SKM-1 treated with dmso at 0.1 percent for 144 hours (cell line): ENCODE measurements at regions not wholly inside any gene's neighbourhood (a gene's known extent, or its start where the extent isn't known, plus 50 kb on each side); places are given as distances from the start of the nearest gene placed in this dataset.
"Not testable (repeated sequence)": the region's sequence is repeated elsewhere in the genome, so short reads cannot be mapped to it uniquely, and the experiment has no call there.

Source experiments
- DNase-seq: peaks from one replicate; lab custom pipeline; 2025; ENCODE audit not compliant: unreplicated experiment; lab: John Stamatoyannopoulos, UW

DNA sequence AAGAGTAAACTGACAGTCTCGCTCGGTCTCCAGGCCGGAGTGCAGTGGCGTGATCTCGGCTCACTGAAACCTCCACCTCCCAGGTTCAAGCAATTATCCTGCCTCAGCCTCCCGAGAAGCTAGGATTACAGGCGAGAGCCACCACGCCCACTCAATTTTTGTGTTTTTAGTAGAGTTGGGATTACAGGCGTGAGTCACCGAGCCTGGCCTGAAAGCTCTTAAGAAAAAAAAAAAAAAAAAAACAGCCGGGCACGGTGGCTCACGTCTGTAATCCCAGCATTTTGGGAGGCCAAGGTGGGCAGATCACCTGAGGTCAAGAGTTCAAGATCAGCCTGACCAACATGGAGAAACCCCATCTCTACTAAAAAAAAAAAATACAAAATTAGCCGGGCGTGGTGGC, 55.3 kb upstream of the THOC2 start:
- DNase-seq = not testable (repeated sequence)

GRCh38 chrX:123788744-123789143, 55.9 kb upstream of the THOC2 start:
- no peak for DNase-seq

- no peak for DNase-seq
These were observed 62.1 kb upstream of the XIAP start for GRCh38 chrX:123797543-123798447.

- not testable (repeated sequence) for DNase-seq
These were observed 61.0 kb upstream of the XIAP start for GRCh38 chrX:123798706-123799430.

- DNase-seq = no peak
These were observed 58.0 kb upstream of the XIAP start for GRCh38 chrX:123801901-123802300.

GRCh38 chrX:123803331-123803983, 56.4 kb upstream of the XIAP start:
- peak; percentile 25 for DNase-seq

DNA sequence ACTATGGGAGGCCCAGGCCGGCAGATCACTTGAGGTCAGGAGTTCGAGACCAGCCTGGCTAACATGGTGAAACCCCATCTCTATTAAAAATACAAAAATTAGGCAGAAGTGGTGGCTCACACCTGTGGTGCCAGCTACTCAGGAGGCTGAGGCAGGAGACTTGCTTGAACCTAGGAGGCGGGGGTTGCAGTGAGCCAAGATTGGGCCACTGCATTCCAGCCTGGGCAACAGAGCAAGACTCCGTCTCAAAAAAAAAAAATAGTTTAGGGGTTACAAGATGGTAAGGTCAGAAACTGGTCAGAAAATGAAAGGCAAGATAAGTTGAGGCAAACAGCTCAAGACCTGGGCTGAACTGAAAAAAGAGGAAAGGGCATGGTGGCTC, 55.9 kb upstream of the XIAP start:
- DNase-seq = not testable (repeated sequence)

DNA sequence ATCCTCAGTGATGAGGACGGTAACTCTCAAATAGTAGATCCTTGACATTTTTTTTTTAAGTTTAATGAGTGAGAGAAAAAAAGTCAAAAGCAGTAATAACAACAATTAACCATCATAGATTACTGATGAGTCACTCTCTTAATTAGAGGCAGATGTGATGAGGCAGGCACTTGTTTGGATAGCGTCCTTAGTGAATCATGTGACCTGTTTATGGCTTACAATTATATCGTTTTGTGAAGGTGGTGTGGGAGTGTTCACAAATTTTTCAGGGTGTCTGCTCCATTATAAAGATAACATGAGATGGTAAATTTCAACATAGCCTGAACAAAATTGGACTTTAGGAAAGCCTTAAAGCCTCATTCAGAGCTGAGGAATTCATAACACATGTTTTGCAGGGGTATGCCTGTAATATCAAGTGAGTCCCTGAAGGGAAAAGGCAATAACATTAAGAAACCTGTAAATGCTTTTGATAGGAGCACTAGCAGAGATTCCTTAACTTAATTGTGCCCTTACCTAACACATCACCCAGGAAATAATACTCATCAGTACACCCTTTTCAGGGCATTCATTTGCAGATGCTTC, 51.9 kb upstream of the XIAP start:
- DNase-seq = no peak

GRCh38 chrX:123809854-123810375, 49.9 kb upstream of the XIAP start:
- no peak for DNase-seq
